ENCODE measurements at regions not wholly inside any gene's neighbourhood (a gene's known extent, or its start where the extent isn't known, plus 50 kb on each side); places are given as distances from the start of the nearest gene placed in this dataset.

- no peak for DNase-seq (ENCODE audit: low spot score)
Measured at GRCh38 chr4:54988655-54989054, 136.7 kb downstream of the KDR start.

GRCh38 chr4:54986095-54986846, 139.1 kb downstream of the KDR start:
- DNase-seq (ENCODE audit: low spot score), result no peak

GRCh38 chr4:54976682-54977081, 148.7 kb downstream of the KDR start:
- no peak for DNase-seq (ENCODE audit: low spot score)

- DNase-seq (ENCODE audit: low spot score), result no peak
Measured at GRCh38 chr4:54976031-54976430, 149.4 kb downstream of the KDR start.

GRCh38 chr4:54973784-54974183, 151.6 kb downstream of the KDR start:
- no peak for DNase-seq (ENCODE audit: low spot score)

GRCh38 chr4:54971474-54971950, 153.9 kb downstream of the KDR start:
- peak; percentile 26 for DNase-seq (ENCODE audit: low spot score)

- no peak for DNase-seq (ENCODE audit: low spot score)
Measured at GRCh38 chr4:54967289-54967688, 158.1 kb downstream of the KDR start.

GRCh38 chr4:54961357-54961975, 163.9 kb downstream of the KDR start:
- DNase-seq (ENCODE audit: low spot score), result peak; percentile 16

GRCh38 chr4:54959651-54960116, 165.7 kb downstream of the KDR start:
- no peak for DNase-seq (ENCODE audit: low spot score)

GRCh38 chr4:54959131-54959530, 166.3 kb downstream of the KDR start:
- no peak for DNase-seq (ENCODE audit: low spot score)

- no peak for DNase-seq (ENCODE audit: low spot score)
Measured at GRCh38 chr4:54958236-54958635, 167.2 kb downstream of the KDR start.

GRCh38 chr4:54954656-54955388, 170.6 kb downstream of the KDR start:
- no peak for DNase-seq (ENCODE audit: low spot score)

GRCh38 chr4:54946741-54947140, 178.7 kb downstream of the KDR start:
- no peak for DNase-seq (ENCODE audit: low spot score)

GRCh38 chr4:54945838-54946237, 179.6 kb downstream of the KDR start:
- DNase-seq (ENCODE audit: low spot score), result no peak

GRCh38 chr4:54942721-54943120, 182.7 kb downstream of the KDR start:
- no peak for DNase-seq (ENCODE audit: low spot score)

- peak; percentile 15 for DNase-seq (ENCODE audit: low spot score)
Measured at GRCh38 chr4:54941994-54942552, 183.3 kb downstream of the KDR start.

GRCh38 chr4:54940996-54941865, 184.2 kb downstream of the KDR start:
- DNase-seq (ENCODE audit: low spot score), result no peak

GRCh38 chr4:54937501-54937900, 187.9 kb downstream of the KDR start:
- DNase-seq (ENCODE audit: low spot score), result no peak

- DNase-seq (ENCODE audit: low spot score), result no peak
Measured at GRCh38 chr4:54933579-54933978, 191.8 kb downstream of the KDR start.

- no peak for DNase-seq (ENCODE audit: low spot score)
Measured at GRCh38 chr4:54930226-54930625, 195.2 kb downstream of the KDR start.

GRCh38 chr4:54929459-54929858, 195.9 kb downstream of the KDR start:
- DNase-seq (ENCODE audit: low spot score), result no peak

- DNase-seq (ENCODE audit: low spot score), result no peak
Measured at GRCh38 chr4:54924891-54925290, 200.5 kb downstream of the KDR start.
